CD8-positive, alpha-beta memory T cell (primary cell): ENCODE measurements at regions not wholly inside any gene's neighbourhood (a gene's known extent, or its start where the extent isn't known, plus 50 kb on each side); places are given as distances from the start of the nearest gene placed in this dataset.

ENCODE experiments used
- CTCF ChIA-PET: fragments of 350-600 bp; sonication (Branson Sonifier 250); formaldehyde crosslinking; loops from one replicate; lab custom pipeline; 2021; ENCODE audit warnings: antibody characterized with exemption; lab: Charles Lee
- POLR2A ChIA-PET: fragments of 350-600 bp; sonication (Branson Sonifier 250); formaldehyde crosslinking; loops from one replicate; lab custom pipeline; 2021; ENCODE audit warnings: antibody characterized with exemption; lab: Charles Lee
- DNase-seq, 5 donors: peaks; one replicate each; pipeline versions ENCODE4 v3.0.0 to v3.0.0-alpha.2; 2020 to 2022; ENCODE audit warnings: mixed read lengths in 1 of 5
- H3K27ac ChIP-seq: one replicate; pipeline ENCODE4 v1.7.0; 2013; ENCODE audit warnings: low read depth, mild to moderate bottlenecking, low read length, moderate library complexity
- H3K27me3 ChIP-seq: 2 replicates; pipeline ENCODE4 v1.7.0; 2013; ENCODE audit warnings: low read length, mild to moderate bottlenecking; ENCODE audit not compliant: insufficient read depth, poor library complexity, severe bottlenecking
- H3K36me3 ChIP-seq: 2 replicates; pipeline ENCODE4 v1.7.0; 2013; ENCODE audit warnings: mild to moderate bottlenecking, low read length, moderate library complexity; ENCODE audit not compliant: insufficient read depth
- H3K4me1 ChIP-seq: 2 replicates; pipeline ENCODE4 v1.7.0; 2013; ENCODE audit warnings: mild to moderate bottlenecking, low read length, moderate library complexity; ENCODE audit not compliant: insufficient read depth
- H3K4me3 ChIP-seq: 2 replicates; pipeline ENCODE4 v1.7.0; 2013; ENCODE audit warnings: mild to moderate bottlenecking, low read length
- H3K9me3 ChIP-seq: 2 replicates; pipeline ENCODE4 v1.7.0; 2013; ENCODE audit warnings: mild to moderate bottlenecking, low read length
- H3K27ac Mint-ChIP-seq, 8 donors: one replicate each; pipeline ENCODE4 v1.8.0; 2020 to 2021; ENCODE audit warnings: mixed read lengths in 8 of 8, mild to moderate bottlenecking in 6 of 8, inconsistent platforms in 3 of 8, moderate library complexity in 3 of 8
- H3K27me3 Mint-ChIP-seq, 2 donors: one replicate each; pipeline ENCODE4 v1.8.0; 2020 to 2021; ENCODE audit warnings: mixed read lengths in 2 of 2, mild to moderate bottlenecking in 1 of 2, moderate library complexity in 1 of 2
- H3K36me3 Mint-ChIP-seq, 3 donors: one replicate each; pipeline ENCODE4 v1.8.0; 2020 to 2021; ENCODE audit warnings: mixed read lengths in 3 of 3, inconsistent platforms in 1 of 3, mild to moderate bottlenecking in 1 of 3
- H3K4me1 Mint-ChIP-seq, 3 donors: one replicate each; pipeline ENCODE4 v1.8.0; 2020 to 2021; ENCODE audit warnings: mixed read lengths in 3 of 3, inconsistent platforms in 1 of 3, mild to moderate bottlenecking in 1 of 3
- H3K4me3 Mint-ChIP-seq, 7 donors: one replicate each; pipeline ENCODE4 v1.8.0; 2020 to 2021; ENCODE audit warnings: mixed read lengths in 7 of 7, mild to moderate bottlenecking in 6 of 7, moderate library complexity in 4 of 7, inconsistent platforms in 2 of 7
- H3K9me3 Mint-ChIP-seq, 5 donors: one replicate each; pipeline ENCODE4 v1.8.0; 2020 to 2022; ENCODE audit warnings: mixed read lengths in 5 of 5, mild to moderate bottlenecking in 3 of 5, moderate library complexity in 2 of 5, inconsistent platforms in 1 of 5

DNA sequence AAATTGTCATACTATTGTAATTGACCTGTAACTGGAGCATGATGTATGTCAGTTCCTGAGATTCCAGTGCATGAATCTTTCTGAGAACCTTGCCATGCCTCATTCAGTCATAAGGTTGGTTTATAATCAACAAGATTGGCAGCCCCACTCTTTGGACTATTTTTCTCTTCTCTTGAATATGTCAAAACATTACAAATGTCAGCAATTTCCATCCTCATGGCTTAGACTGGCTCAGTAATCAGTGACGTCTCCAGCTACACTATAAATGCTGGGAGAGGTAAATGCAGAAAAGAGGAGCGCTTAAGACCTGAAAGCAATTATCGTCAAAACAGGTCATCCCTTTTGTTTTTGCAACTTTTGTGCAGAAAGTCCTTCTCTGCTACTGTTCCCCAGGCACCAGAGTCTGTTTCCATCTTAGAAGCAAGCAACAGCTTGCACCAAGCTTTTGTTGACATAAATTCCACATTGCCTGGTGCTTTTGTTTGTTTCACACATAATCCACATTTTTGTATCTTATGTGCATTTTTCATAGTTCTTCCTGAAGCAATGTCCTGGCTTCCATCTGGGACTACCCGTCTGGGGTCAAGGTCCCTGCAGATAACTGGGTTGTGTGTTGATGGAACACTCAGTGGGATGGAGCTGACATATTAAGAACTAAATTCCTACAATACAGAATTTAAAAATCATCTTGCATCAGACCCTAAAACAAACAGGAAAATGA, 149.8 kb downstream of the OSR1 start:
- Mint-ChIP-seq H3K4me1 (no peaks in the 10 kb centered on the region), H3K9me3 (peaks cover 0 to 7% (median 0%) of the 10 kb centered on the region in 5 donors), H3K4me3 (no peak overlapping the region), H3K27ac (no peak overlapping the region), H3K36me3 (no peaks in the 10 kb centered on the region), H3K27me3 (peaks cover 0 to 4% of the 10 kb centered on the region in 2 donors)
- Histone ChIP-seq H3K4me3 (no peak overlapping the region), H3K27ac (no peak overlapping the region), H3K27me3 (no peaks in the 10 kb centered on the region), H3K36me3 (no peaks in the 10 kb centered on the region), H3K9me3 (no peaks in the 10 kb centered on the region), H3K4me1 (no peaks in the 10 kb centered on the region)
- POLR2A ChIA-PET, result no interaction called here
- CTCF ChIA-PET, result no interaction called here
- DNase-seq, result no peak

DNA sequence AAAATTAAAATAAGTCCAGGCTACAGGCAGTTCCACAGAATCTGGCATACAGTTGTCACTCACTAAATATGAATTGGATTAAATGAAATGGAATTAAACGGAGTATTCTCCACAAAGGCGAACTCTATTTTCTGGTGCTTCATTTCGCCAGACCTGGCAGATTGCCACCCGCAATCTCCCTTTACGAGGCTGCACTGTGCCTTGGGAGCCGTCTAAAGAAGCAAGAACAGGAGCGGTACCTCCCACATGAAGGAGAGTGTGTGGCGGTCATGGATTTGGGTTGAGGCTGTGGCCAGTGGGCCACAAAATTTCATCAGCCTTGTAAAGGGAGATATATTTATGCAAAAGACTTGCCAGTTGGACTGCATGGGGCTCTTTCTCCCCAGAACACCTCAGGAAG, 151.0 kb downstream of the OSR1 start:
- H3K9me3 Mint-ChIP-seq, result peaks cover 0 to 7% (median 0%) of the 10 kb centered on the region in 5 donors
- peak overlapping the region in 1 of 8 donors; percentile 20 for H3K27ac Mint-ChIP-seq
- Histone ChIP-seq H3K4me3 (no peak overlapping the region), H3K36me3 (no peaks in the 10 kb centered on the region), H3K4me1 (no peaks in the 10 kb centered on the region), H3K27me3 (no peaks in the 10 kb centered on the region), H3K27ac (no peak overlapping the region), H3K9me3 (no peaks in the 10 kb centered on the region)
- ChIA-PET POLR2A (no interaction called here), CTCF (no interaction called here)
- no peak for DNase-seq
- H3K27me3 Mint-ChIP-seq, result peaks cover 0 to 4% of the 10 kb centered on the region in 2 donors
- no peak overlapping the region for H3K4me3 Mint-ChIP-seq
- H3K36me3 Mint-ChIP-seq, result no peaks in the 10 kb centered on the region
- H3K4me1 Mint-ChIP-seq, result no peaks in the 10 kb centered on the region

DNA sequence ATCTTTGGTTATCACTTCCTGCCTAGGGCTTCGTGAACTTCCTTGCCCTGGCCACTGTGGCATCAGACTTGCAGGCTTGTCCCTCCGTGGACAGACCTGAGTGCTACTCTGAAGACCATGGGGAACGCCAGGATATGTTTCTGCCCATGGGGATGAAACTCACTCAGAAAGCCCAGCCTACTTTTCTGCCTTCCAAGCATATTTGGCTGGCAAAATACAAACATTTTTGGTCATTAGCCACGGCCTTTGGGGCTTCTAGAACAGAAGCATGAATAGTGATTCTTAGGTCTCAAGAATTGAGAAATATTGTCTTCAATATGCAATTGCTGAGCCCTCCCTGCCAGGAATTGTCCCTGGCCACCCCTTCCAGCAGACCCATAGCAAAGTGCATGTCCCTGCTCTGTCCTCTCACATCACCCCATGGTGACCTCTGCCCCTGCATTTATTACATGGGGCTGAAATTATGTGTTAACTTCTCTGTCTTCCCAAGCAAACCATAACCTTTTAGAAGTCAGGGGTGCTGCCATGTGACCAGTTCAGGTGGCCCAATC, 152.4 kb downstream of the OSR1 start:
- no peak overlapping the region for H3K27ac Mint-ChIP-seq
- ChIA-PET CTCF (no interaction called here), POLR2A (no interaction called here)
- H3K4me1 Mint-ChIP-seq, result no peaks in the 10 kb centered on the region
- peaks cover 0 to 4% of the 10 kb centered on the region in 2 donors for H3K27me3 Mint-ChIP-seq
- no peak overlapping the region for H3K4me3 Mint-ChIP-seq
- Histone ChIP-seq H3K27ac (no peak overlapping the region), H3K4me1 (no peaks in the 10 kb centered on the region), H3K36me3 (no peaks in the 10 kb centered on the region), H3K4me3 (no peak overlapping the region), H3K27me3 (no peaks in the 10 kb centered on the region), H3K9me3 (no peaks in the 10 kb centered on the region)
- H3K36me3 Mint-ChIP-seq, result no peaks in the 10 kb centered on the region
- no peak for DNase-seq
- H3K9me3 Mint-ChIP-seq, result peaks cover 0 to 7% (median 0%) of the 10 kb centered on the region in 5 donors

DNA sequence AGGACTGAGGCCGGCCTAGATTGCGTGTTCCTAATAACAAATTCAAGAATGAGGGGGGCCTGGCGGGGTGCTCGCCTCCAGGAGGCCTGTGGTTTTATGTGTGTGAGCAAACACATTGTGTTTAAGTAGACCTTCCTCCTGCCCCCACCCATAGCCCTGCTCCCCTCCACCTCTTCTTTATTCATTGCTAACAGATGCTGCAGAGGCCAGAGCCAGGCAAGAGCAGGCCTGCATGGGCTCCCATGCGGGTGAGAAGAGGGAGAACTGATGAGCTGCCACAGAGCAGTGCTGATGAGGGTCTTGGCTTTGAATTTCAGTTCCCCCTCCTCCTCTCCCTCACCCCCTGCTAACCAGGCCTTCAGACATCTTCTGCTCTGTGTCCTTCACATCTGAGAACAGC, 154.6 kb downstream of the OSR1 start:
- peaks cover 0 to 4% of the 10 kb centered on the region in 2 donors for H3K27me3 Mint-ChIP-seq
- no peak overlapping the region for H3K27ac ChIP-seq
- DNase-seq, result no peak
- no peaks in the 10 kb centered on the region for H3K36me3 Mint-ChIP-seq
- H3K9me3 Mint-ChIP-seq, result peaks cover 0 to 5% (median 0%) of the 10 kb centered on the region in 5 donors
- no peak overlapping the region for H3K4me3 ChIP-seq
- H3K4me1 Mint-ChIP-seq, result no peaks in the 10 kb centered on the region
- ChIA-PET CTCF (no interaction called here), POLR2A (no interaction called here)
- no peak overlapping the region for H3K4me3 Mint-ChIP-seq
- no peaks in the 10 kb centered on the region for H3K27me3 ChIP-seq
- H3K36me3 ChIP-seq, result no peaks in the 10 kb centered on the region
- H3K4me1 ChIP-seq, result no peaks in the 10 kb centered on the region
- no peak overlapping the region for H3K27ac Mint-ChIP-seq
- no peaks in the 10 kb centered on the region for H3K9me3 ChIP-seq

DNA sequence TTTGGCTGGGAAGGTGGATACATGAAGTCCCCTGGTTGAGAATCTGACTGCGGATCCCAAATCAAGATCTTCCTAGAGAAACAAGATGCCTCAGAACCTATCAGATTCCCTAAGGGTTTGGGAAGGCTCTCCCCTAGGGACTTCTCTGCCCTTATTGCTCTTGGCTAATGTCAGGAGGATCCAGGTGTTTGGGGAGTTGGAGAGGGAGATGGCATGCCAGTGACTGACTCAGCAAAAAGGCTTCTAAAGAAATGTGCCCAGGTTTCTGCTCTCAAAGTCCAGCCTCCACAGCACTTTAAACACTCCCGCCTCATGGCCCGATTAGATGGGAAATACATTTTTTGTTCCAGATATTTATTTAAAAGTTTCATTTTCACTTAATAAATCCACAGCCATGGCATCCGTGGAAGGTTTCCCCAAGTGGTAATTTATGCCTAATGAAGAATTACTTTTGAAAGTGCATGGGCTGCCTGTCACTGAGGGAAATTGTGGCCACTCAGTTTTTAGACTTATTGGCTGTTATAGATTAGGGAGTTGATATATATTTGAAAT, 156.4 kb downstream of the OSR1 start:
- no peaks in the 10 kb centered on the region for H3K9me3 ChIP-seq
- H3K4me1 ChIP-seq, result no peaks in the 10 kb centered on the region
- ChIA-PET CTCF (no interaction called here), POLR2A (no interaction called here)
- Mint-ChIP-seq H3K4me3 (no peak overlapping the region), H3K4me1 (no peaks in the 10 kb centered on the region), H3K27me3 (peaks cover 0 to 2% of the 10 kb centered on the region in 2 donors), H3K27ac (no peak overlapping the region), H3K36me3 (no peaks in the 10 kb centered on the region), H3K9me3 (peaks cover 0 to 7% (median 2%) of the 10 kb centered on the region in 5 donors)
- no peak overlapping the region for H3K4me3 ChIP-seq
- no peaks in the 10 kb centered on the region for H3K36me3 ChIP-seq
- DNase-seq, result no peak
- no peaks in the 10 kb centered on the region for H3K27me3 ChIP-seq
- H3K27ac ChIP-seq, result no peak overlapping the region

DNA sequence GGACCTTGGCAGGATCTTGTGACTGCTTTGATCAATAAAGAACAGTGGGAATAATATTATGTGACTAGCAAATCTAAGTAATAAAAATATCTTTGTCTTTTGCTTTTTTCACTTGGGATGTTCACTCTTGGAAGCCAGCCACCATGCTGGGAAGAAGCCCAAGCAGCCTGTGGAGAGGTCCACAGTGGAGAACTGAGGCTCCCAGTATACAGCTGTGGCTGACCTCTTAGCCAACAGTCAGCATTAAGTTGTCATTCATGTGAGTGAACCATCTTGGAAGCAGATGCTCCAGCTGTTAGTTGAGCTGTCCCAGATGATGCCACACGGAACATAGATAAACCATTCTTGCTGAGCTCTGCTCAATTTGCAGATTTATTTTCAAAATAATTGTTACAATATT, 160.0 kb downstream of the OSR1 start:
- Histone ChIP-seq H3K4me3 (no peak overlapping the region), H3K36me3 (no peaks in the 10 kb centered on the region), H3K9me3 (no peaks in the 10 kb centered on the region), H3K27me3 (no peaks in the 10 kb centered on the region), H3K4me1 (no peaks in the 10 kb centered on the region), H3K27ac (no peak overlapping the region)
- Mint-ChIP-seq H3K9me3 (peaks cover 0 to 13% (median 9%) of the 10 kb centered on the region in 5 donors), H3K4me3 (no peak overlapping the region), H3K27me3 (peaks cover 0 to 1% of the 10 kb centered on the region in 2 donors), H3K27ac (no peak overlapping the region), H3K4me1 (no peaks in the 10 kb centered on the region), H3K36me3 (peaks cover 0 to under 1% (median 0%) of the 10 kb centered on the region in 3 donors)
- ChIA-PET POLR2A (no interaction called here), CTCF (no interaction called here)
- DNase-seq, result no peak

DNA sequence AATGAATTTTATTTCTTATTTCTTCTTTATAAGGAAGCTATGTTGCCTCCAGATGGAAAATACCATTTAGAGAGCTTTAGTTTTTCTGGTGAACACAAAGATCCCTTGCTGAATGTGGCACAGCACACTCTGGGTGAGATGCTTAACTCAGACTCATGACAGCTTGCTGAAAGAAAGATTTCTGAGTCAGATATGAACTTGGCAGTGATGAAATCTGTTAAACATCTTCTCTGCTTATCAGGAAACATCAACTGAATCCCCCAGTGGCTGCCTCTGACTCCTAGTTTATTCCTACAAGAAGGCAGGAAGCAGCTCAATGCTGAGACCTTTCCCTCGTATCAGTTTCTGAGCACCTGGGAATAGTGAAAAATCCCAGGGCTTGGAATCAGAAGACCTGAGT, 162.8 kb downstream of the OSR1 start:
- H3K27ac ChIP-seq, result no peak overlapping the region
- H3K27ac Mint-ChIP-seq, result no peak overlapping the region
- ChIA-PET CTCF (no interaction called here), POLR2A (no interaction called here)
- H3K4me3 Mint-ChIP-seq, result no peak overlapping the region
- peaks cover 0 to 13% (median 11%) of the 10 kb centered on the region in 5 donors for H3K9me3 Mint-ChIP-seq
- H3K9me3 ChIP-seq, result no peaks in the 10 kb centered on the region
- H3K4me1 Mint-ChIP-seq, result no peaks in the 10 kb centered on the region
- no peak overlapping the region for H3K4me3 ChIP-seq
- no peaks in the 10 kb centered on the region for H3K36me3 ChIP-seq
- no peak for DNase-seq
- H3K36me3 Mint-ChIP-seq, result peaks cover 0 to 3% (median 0%) of the 10 kb centered on the region in 3 donors
- peaks cover 0 to 1% of the 10 kb centered on the region in 2 donors for H3K27me3 Mint-ChIP-seq
- H3K4me1 ChIP-seq, result no peaks in the 10 kb centered on the region
- H3K27me3 ChIP-seq, result no peaks in the 10 kb centered on the region

DNA sequence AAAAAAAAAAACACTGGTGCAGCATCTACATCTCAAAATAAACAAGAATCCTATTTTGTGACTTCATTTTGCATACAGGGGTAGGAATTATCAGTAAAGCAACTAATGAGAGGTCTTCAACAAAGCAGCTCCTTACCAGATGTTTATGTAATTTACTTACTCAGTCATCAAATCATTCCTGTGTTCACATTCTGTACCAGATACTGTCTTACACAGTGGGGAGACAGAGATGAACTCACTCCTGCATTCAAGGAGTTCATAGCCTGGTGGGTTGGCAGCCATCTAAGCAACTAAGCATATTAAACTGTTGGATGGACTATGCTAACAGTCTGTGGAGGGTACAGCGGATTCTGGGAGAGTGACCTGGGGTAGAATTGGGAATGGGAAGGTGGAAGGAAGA, 169.0 kb downstream of the OSR1 start:
- no peaks in the 10 kb centered on the region for H3K4me1 ChIP-seq
- no peaks in the 10 kb centered on the region for H3K36me3 ChIP-seq
- ChIA-PET CTCF (no interaction called here), POLR2A (no interaction called here)
- H3K4me3 Mint-ChIP-seq, result no peak overlapping the region
- no peaks in the 10 kb centered on the region for H3K27me3 ChIP-seq
- H3K4me1 Mint-ChIP-seq, result no peaks in the 10 kb centered on the region
- no peak overlapping the region for H3K27ac Mint-ChIP-seq
- peaks cover 4 to 6% of the 10 kb centered on the region in 2 donors for H3K27me3 Mint-ChIP-seq
- no peak overlapping the region for H3K27ac ChIP-seq
- H3K36me3 Mint-ChIP-seq, result peaks cover 0 to 3% (median 0%) of the 10 kb centered on the region in 3 donors
- DNase-seq, result no peak
- no peak overlapping the region for H3K4me3 ChIP-seq
- no peaks in the 10 kb centered on the region for H3K9me3 ChIP-seq
- H3K9me3 Mint-ChIP-seq, result peaks cover 0 to 20% (median 8%) of the 10 kb centered on the region in 5 donors
